GM23338 (cell line): ENCODE measurements at regions not wholly inside any gene's neighbourhood (a gene's known extent, or its start where the extent isn't known, plus 50 kb on each side); places are given as distances from the start of the nearest gene placed in this dataset.

Experiments used
- ATAC-seq: fragments of 200-7000 bp; cut with Tn5 transposase; 3 replicates; pipeline ENCODE4 v1.9.1; 2020
- DNase-seq: peaks from one replicate; pipeline ENCODE4 v3.0.0-alpha.2; 2015; ENCODE audit warnings: low spot score
- H2AFZ ChIP-seq: fragments of 200-600 bp; sonication (generic); 2 replicates; pipeline ENCODE4 v1.8.0; 2016; ENCODE audit warnings: antibody characterized with exemption, mild to moderate bottlenecking, moderate library complexity
- H3F3A ChIP-seq: fragments of 200-600 bp; sonication (generic); replicated peaks from 2 replicates; pipeline ENCODE4 v1.8.0; 2017; ENCODE audit warnings: antibody characterized with exemption, mixed run types, low read depth
- H3K27ac ChIP-seq: fragments of 200-600 bp; sonication (generic); 2 replicates; pipeline ENCODE4 v1.6.1; 2016; ENCODE audit warnings: low read depth
- H3K27me3 ChIP-seq: fragments of 200-600 bp; sonication (generic); 2 replicates; pipeline ENCODE4 v1.8.0; 2016; ENCODE audit warnings: mild to moderate bottlenecking, mixed run types, moderate library complexity; ENCODE audit not compliant: insufficient read depth
- H3K36me3 ChIP-seq: fragments of 200-600 bp; sonication (generic); 2 replicates; pipeline ENCODE4 v1.8.0; 2016; ENCODE audit warnings: mild to moderate bottlenecking; ENCODE audit not compliant: insufficient read depth
- H3K4me1 ChIP-seq: fragments of 200-600 bp; sonication (generic); 2 replicates; pipeline ENCODE4 v1.8.0; 2016; ENCODE audit warnings: mild to moderate bottlenecking, moderate library complexity; ENCODE audit not compliant: insufficient read depth
- H3K4me2 ChIP-seq: fragments of 200-600 bp; sonication (generic); 2 replicates; pipeline ENCODE4 v1.7.1; 2017; ENCODE audit warnings: mixed run types
- H3K4me3 ChIP-seq: fragments of 200-600 bp; sonication (generic); 2 replicates; pipeline ENCODE4 v1.6.1; 2016; ENCODE audit warnings: mixed run types
- H3K79me2 ChIP-seq: fragments of 200-600 bp; sonication (generic); replicated peaks from 2 replicates; pipeline ENCODE4 v1.8.0; 2017; ENCODE audit warnings: mild to moderate bottlenecking; ENCODE audit not compliant: insufficient read depth
- H3K9me2 ChIP-seq: fragments of 200-600 bp; sonication (generic); 2 replicates; pipeline ENCODE4 v1.8.0; 2017; ENCODE audit not compliant: insufficient read depth
- H4K20me1 ChIP-seq: fragments of 200-600 bp; sonication (generic); replicated peaks from 2 replicates; pipeline ENCODE4 v1.8.0; 2017; ENCODE audit warnings: mild to moderate bottlenecking; ENCODE audit not compliant: insufficient read depth
- H3K27ac Mint-ChIP-seq: 2 replicates; pipeline ENCODE4 v1.8.0; 2020; ENCODE audit warnings: inconsistent platforms, mild to moderate bottlenecking, moderate library complexity, mixed read lengths
- H3K27me3 Mint-ChIP-seq: 3 replicates; pipeline ENCODE4 v1.8.0; 2022; ENCODE audit warnings: low read depth, mild to moderate bottlenecking, moderate library complexity, mixed read lengths, inconsistent platforms; ENCODE audit not compliant: insufficient read depth, poor library complexity
- H3K36me3 Mint-ChIP-seq: 3 replicates; pipeline ENCODE4 v1.8.0; 2021; ENCODE audit warnings: low read depth, mild to moderate bottlenecking, inconsistent platforms, moderate library complexity, mixed read lengths
- H3K4me1 Mint-ChIP-seq: 3 replicates; pipeline ENCODE4 v1.8.0; 2020; ENCODE audit warnings: mild to moderate bottlenecking, inconsistent platforms, mixed read lengths
- H3K4me3 Mint-ChIP-seq: 3 replicates; pipeline ENCODE4 v1.8.0; 2021; ENCODE audit warnings: moderate library complexity, mild to moderate bottlenecking, inconsistent platforms, mixed read lengths
- H3K9me3 Mint-ChIP-seq: 3 replicates; pipeline ENCODE4 v1.8.0; 2020; ENCODE audit warnings: moderate library complexity, mild to moderate bottlenecking, inconsistent platforms, mixed read lengths
- CTCF ChIP-seq, 2 experiments: fragments of 200-600 bp in 1 of 2; sonication (generic) in 1 of 2; conservative IDR thresholded peaks; 2 replicates each; pipeline versions ENCODE4 v1.5.1 to v1.6.1; 2016 to 2017; ENCODE audit warnings: antibody characterized with exemption in 2 of 2, low read depth in 2 of 2, mild to moderate bottlenecking in 2 of 2, moderate library complexity in 1 of 2
- ETS1 ChIP-seq: IDR thresholded peaks from 2 replicates; pipeline ENCODE4 v1.6.1; 2016; ENCODE audit warnings: antibody characterized with exemption
- EZH2 ChIP-seq: fragments of 200-600 bp; sonication (generic); IDR thresholded peaks from one replicate; pipeline ENCODE4 v1.8.0; 2017; ENCODE audit warnings: antibody characterized with exemption, mild to moderate bottlenecking, low read depth; ENCODE audit not compliant: unreplicated experiment
- EZH2phosphoT487 ChIP-seq: fragments of 200-600 bp; sonication (generic); IDR thresholded peaks from one replicate; pipeline ENCODE4 v1.8.1; 2018; ENCODE audit warnings: antibody characterized with exemption; ENCODE audit not compliant: unreplicated experiment
- JUNB ChIP-seq: IDR thresholded peaks from one replicate; pipeline ENCODE4 v1.6.1; 2016; ENCODE audit warnings: antibody characterized with exemption; ENCODE audit not compliant: unreplicated experiment
- NANOG ChIP-seq: IDR thresholded peaks from 2 replicates; pipeline ENCODE4 v1.6.1; 2016; ENCODE audit warnings: antibody characterized with exemption, borderline replicate concordance
- POLR2AphosphoS5 ChIP-seq: IDR thresholded peaks from 2 replicates; pipeline ENCODE4 v1.6.1; 2016; ENCODE audit warnings: antibody characterized with exemption, low read depth
- REST ChIP-seq: IDR thresholded peaks from one replicate; pipeline ENCODE4 v1.6.1; 2018; ENCODE audit warnings: antibody characterized with exemption; ENCODE audit not compliant: unreplicated experiment
- STAT1 ChIP-seq: IDR thresholded peaks from one replicate; pipeline ENCODE4 v1.6.1; 2016; ENCODE audit warnings: antibody characterized with exemption; ENCODE audit not compliant: unreplicated experiment
- ZNF114 ChIP-seq: fragments of 250-450 bp; sonication (Bioruptor Pico); IDR thresholded peaks from 2 replicates; pipeline ENCODE4 v1.5.0; 2020; ENCODE audit warnings: mild to moderate bottlenecking, moderate library complexity
- ZNF331 ChIP-seq: fragments of 250-450 bp; sonication (Bioruptor Pico); IDR thresholded peaks from 2 replicates; pipeline ENCODE4 v1.5.0; 2020; ENCODE audit warnings: low read depth, mild to moderate bottlenecking, moderate library complexity

GRCh38 chr2:118687192-118687591 lies 160.3 kb downstream of the EN1 start:
- Histone ChIP-seq H3K4me1 (no peaks in the 10 kb centered on the region), H3K4me3 (no peak overlapping the region), H3K27ac (no peak overlapping the region), H3K4me2 (no peak overlapping the region), H3K36me3 (no peaks in the 10 kb centered on the region), H3F3A (no peaks in the 10 kb centered on the region), H3K9me2 (peaks cover 4% of the 10 kb centered on the region; the same call in 1 of the 2 replicates), H2AFZ (no peak overlapping the region), H3K27me3 (no peaks in the 10 kb centered on the region), H3K79me2 (no peaks in the 10 kb centered on the region), H4K20me1 (no peaks in the 10 kb centered on the region)
- peaks cover 2% of the 10 kb centered on the region; the same call in 1 of the 3 replicates for H3K4me1 Mint-ChIP-seq
- no peak for TF ChIP-seq EZH2phosphoT487
- TF ChIP-seq STAT1: no peak
- no peak for TF ChIP-seq JUNB
- TF ChIP-seq CTCF (conservative IDR thresholded peaks at IDR 0.05; ENCODE audit: low read depth in 2 of 2): no peak
- TF ChIP-seq NANOG: no peak
- TF ChIP-seq ETS1: no peak
- no peak for TF ChIP-seq ZNF114 (CRISPR knock-in tag)
- no peak for TF ChIP-seq ZNF331
- no peak for TF ChIP-seq EZH2
- TF ChIP-seq POLR2AphosphoS5: no peak
- no peak for TF ChIP-seq REST
- no peak overlapping the region for H3K4me3 Mint-ChIP-seq
- H3K9me3 Mint-ChIP-seq: no peaks in the 10 kb centered on the region; the same call in 2 of the 3 replicates
- ATAC-seq (no peak), DNase-seq (no peak)
- H3K36me3 Mint-ChIP-seq: no peaks in the 10 kb centered on the region
- H3K27me3 Mint-ChIP-seq: peaks cover 5% of the 10 kb centered on the region
- no peak overlapping the region for H3K27ac Mint-ChIP-seq
